NCI-H187 treated with DMSO at 0.1 percent for 48 hours (cell line): ENCODE measurements at regions not wholly inside any gene's neighbourhood (a gene's known extent, or its start where the extent isn't known, plus 50 kb on each side); places are given as distances from the start of the nearest gene placed in this dataset.

Experiments used
- DNase-seq: peaks from one replicate; lab custom pipeline; 2025; lab: John Stamatoyannopoulos, UW

DNA sequence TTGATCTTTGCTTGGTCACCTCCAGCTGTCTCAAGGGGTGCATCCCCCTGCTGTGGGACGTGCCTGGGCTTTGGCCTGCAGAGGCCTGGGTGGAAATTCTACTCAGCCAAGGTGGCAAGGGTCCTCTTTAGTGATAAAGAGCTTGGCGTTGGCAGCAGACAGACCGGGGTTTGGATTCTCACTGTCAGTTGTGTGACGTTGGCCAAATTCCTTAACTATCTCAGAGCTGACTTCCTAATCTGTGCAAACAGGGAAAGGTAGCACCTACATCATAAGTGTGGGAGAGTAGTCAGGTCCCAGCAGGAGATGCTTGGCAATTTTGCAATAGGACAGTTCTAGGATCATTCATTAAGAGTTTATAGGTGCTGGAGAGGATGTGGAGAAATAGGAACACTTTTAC is 154.3 kb upstream of the GSC start:
- no peak for DNase-seq

DNA sequence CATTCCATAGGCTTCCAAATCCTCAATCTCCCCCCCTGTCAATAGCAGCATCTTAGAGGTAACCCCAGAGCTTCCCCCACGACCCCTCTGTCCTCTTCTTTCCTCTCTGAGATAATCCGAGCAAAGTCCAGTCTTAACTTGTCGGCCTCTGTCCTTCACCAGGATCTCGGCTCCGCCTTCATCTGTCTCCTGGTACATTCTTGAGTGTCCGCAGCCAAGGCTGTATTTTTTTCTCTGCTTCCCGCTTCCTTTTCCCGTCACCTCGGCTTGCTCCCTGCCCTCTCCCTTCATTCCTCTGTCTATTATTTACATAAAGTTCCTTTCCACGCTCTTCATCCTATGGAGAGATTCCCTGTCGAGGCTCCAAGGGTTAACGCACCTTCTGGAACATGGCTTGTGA is 153.9 kb upstream of the GSC start:
- no peak for DNase-seq

DNA sequence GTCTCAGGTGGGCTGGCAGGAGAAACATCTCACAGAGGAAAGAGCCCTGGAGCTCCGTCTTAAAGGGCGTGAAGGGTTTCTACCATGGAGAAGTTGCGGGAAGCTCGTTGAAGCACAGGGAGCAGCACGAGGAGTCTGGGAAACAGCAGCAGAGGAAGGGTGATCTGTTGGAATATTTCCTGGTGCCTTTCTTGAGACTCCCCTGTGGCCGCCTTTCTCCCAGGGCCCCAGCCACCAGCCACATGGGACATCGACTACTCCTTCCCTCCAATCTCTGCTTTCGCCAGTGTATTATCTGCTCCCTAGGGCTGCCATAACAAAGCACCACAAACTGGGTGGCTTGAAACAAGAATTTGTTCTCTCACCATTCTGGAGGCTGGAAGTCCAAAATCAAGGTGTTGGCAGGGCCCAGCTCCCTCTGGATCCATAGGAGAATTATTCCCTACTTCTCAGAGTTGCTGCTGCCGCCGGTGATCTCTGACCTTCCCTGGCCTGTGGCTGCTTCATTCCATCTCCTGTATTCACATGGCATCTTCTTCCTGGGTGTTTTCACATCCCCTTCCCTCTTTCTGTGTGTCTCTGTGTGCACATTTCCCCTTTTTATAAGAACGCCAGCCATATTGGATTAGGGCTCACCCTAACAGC is 152.8 kb upstream of the GSC start:
- DNase-seq, result no peak

DNA sequence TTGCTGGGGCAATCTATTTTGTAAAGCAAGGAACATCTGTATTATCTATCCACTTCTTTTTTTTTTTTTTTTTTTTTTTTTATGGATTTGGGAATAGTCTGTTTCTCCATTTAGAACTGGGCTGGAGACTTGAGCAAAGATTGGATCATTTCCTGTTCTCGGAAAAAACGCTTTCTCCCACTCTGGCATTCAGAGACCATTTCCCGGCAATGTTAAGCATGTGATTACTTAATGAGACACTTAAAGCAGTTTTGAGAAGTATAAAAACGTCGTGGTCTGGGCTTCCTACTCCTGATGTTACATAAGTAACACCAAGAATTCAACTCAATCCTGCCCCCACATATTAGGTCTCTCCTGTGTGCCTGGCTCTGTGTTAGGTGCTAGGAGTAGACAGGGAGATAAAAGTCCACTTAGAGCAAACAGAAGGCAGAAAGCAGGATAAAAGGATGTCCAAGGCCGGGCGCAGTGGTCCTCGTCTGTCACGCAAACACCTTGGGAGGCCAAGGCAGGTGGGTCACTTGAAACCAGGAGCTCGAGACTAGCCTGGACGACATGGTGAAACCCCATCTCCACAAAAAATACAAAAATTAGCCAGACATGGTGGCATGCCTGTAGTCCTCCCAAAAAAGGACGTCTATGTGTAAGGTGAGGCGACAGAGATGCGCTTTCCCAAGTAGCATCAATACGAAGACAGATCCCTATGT is 152.1 kb upstream of the GSC start:
- DNase-seq, result no peak

DNA sequence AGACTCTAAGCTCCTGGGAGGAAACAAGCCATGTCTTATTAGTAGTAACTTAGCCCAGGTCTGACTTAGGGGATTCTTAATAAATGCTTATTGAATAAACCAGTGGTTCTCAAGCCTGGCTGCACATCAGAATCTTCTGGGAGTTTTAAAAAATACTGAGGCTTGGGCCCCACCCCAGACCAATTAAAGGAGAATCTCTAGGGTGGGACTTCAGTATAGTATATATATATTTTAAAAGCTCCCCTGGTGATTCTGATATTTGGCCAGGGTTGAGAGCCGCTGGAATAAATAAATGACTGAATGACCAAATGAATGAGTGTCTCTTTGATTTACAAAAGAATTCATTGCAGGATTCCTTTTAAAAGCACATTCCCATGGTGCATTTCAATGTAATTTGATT is 151.5 kb upstream of the GSC start:
- no peak for DNase-seq

DNA sequence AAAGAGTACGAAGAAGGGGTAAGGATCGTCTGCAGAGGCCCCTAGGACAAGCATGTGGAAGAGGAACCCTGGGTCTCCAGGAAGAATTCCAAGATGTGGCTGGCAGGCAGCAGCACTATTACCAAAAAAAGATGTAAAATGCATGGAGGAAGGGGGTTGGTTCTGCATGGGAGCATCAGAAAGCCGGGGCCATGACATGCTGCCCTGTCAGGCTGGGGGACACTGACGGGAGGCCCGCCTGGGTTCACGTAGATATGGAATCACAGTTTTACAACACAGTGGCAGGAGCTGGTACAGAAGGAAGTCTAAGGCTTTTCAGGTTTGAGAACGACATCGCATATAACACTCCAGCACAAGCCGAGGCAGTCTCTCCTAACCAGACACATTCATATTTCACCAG is 150.0 kb upstream of the GSC start:
- no peak for DNase-seq

DNA sequence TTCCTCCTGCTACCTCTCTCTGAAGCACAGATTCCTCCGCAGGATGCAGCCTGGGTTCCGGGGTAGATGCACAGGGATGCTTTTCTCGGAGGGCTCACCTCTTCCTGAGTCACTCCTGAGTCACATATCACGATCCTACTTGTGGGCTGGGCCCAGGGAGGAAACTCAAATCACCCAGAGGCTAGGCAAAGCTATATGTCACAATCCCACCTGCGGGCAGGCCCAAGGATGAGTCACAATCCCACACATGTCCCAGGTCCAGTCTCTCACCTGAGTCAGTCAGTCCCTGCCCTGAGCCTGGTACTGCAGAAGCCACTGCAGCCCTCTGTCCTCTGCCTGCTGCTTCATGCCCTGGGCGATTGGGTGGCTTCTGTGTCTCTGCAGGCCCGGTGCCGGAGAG is 149.0 kb upstream of the GSC start:
- DNase-seq, result no peak

DNA sequence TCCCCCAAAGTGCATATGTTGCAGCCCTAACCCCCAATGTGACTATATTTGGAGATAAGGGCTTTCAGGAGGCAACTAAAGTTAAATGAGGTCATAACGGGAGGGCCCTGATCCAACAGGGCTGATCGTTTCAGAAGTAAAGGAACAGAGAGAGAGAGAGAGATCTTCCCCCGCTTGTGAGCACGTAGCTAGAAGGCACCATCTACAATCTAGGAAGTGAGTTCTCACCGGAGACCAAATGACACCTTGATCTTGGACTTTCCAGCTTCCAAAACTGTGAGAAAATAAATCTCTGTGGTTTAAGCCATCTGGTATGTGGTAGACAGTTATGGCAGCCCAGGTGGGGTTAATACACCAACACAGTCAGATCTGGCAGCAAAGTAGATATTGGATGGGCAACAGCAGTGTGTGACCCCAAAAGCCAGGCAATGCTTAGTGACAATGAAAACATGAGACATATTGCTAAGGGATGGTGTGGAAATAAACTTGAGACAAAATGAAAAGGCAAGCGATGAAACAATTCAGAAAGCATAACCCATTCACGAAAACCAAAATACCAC is 147.2 kb upstream of the GSC start:
- DNase-seq, result no peak

DNA sequence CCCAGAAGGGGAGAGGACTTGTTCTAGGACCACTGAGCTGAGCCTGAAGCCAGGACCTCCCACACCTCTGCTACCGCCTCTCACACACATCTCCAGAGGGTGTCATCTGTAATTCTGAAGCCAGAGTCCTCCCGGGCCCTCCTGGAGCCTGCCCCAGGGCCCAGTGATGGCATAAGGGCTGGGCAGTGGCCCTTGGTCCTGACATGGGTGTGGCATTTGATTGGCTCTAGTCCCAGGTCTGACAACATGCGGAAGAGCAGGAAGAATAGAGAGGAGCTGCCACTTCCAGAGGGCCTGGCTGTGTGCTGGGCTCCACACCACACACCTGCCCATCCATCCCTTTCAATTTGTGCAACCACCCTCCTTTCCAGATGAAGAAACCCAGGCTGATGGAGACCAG is 144.3 kb upstream of the GSC start:
- no peak for DNase-seq

DNA sequence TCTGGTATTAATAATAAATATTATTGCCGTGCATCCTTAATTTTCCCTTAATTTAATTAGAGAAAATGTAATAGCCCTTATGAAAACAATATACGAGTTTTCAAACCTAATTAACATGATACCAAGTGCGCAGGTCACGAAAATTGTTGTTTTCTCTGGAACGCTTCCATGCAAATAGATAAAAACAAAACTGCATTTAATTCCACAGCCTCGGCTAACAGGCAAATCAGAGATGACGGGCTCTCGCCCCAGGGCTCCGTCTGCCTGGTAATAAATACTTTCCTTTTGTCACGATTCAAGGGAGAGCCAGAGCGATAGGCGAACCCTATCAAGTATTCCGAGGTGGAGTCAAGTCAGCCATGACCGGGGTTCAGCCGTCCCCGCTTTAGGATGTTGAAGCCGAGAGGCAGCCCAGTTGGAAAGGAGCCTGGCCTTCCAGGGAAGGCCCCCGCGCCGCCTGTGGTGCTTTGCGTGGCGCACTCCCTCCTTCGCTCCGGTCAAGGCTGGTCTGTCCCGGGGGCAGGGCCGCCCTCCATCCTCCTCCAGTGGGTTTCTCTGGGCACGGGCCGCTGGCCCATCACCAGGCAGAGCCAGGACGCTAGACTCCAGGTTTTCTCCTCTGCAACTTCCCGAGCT is 137.8 kb upstream of the GSC start:
- no peak for DNase-seq

DNA sequence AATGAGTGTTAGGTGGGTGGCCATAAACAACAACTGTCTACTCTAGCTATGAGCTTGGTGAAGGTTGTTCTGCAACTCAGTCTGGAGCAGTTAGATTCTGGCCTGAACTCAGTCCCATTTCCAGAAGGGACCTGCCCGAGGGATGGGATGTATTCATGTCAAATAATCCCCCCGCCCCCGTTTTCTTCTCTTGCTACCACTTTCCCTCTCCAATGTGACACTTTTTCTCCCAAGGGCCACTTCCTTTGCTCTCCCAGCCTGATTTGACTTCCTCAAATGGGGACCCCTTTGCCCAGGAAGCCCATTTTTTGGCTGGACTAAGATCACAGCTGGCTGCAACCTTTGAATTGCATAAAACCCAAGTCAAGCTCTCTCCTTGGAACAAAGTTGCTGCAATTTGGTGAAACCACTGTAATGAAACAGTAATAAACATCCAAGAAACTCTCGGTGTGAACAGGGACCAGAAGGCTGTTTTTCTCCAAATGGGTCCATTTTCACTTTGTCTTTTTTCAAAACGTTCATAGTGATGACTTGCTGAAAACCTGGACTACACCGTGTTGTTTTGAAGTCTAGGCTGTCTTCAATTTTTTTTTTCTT is 137.2 kb upstream of the GSC start:
- no peak for DNase-seq

DNA sequence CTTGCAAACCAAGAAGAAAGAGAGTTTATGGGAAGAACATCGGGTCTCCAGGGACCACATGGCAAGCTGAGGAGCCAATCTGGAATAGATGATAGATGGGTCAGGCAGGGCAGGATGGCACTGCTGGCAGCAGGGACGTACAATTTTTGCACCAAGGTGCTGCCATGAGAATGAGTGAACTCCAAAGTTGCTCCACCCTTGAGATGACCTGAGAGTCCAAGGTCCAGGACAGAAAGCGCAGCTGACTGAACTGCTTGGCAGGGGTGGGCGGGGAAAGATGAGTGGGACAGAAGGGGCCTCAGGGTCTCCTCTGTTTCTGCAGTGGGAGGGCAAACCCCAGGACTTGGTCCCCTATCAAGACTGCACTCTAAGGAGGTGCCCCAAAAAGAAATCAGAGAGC is 136.7 kb upstream of the GSC start:
- no peak for DNase-seq

DNA sequence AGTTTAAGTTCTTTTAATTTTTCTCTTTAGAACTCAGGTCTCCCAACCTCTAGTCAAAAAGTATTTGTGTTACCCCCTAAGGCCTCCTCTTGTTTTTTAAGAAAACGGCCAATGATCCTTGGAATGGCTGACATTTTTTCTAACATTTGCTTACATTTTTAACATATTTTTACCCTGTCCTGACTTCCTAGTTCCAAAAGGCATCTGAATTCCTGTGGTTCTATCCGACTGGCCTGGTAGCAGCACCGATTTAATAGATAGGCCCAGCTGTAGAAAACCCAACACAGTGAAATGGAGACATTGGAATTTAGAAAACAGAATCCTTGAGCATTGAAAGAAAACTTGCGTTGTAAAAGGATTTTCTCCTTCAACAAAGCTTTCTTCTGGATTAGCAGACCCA is 134.7 kb upstream of the GSC start:
- DNase-seq, result no peak

DNA sequence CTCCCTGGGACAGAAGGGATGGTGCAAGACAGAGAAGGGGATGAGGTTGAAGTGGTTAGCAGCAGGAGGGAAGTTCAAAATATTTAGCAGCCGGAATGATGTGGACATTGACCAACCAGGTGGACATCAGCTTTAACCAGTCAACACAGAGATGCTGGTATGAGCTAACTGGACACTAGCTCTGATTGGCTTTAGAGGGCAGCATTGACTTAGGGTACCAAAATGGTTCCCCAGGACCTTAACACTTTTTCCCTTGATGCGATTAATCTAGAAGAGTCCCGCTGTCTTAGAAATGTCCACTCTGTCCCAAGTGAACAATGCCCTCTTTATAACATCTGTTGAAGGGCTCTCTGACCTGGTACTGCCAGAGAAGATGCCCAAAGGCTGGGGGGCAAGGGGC is 134.0 kb upstream of the GSC start:
- no peak for DNase-seq

DNA sequence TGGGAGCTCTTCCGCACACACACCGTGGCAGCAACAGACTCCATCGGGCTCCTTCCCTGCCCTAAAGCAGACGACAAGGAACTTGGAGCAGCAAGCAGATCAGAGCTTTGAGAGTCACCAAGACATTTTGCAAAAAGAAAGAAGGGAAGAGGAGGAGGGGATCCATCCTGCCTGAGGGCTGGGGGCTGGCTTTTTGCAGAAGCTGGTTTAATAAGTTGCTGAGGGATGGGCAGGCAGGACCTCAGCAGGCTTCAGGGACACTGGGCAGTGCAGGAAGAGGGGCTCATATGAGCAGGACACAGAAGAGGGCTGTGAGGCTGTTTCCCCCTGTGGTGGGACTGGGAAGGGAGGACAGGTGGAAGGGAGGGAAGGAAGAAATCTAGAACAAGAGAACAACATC is 133.4 kb upstream of the GSC start:
- DNase-seq, result no peak

DNA sequence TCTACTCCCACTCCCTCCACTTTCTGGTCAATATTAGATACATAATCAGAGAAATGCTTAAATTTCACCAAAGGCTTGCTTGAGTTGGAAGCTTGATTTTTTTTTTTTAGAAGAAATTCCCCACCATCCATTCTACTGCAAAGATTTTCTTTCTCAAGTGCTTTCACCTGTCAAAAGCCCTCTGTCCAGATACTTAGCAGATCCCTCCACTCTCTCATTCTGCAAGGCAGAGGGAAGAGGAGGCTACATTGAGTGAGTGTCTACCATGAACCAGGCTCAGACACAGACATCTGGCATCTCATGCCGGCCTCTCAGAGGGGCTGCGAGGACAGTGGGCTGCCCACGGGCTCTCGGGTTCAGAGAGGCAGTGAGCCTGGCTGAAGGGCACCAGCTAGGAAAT is 127.6 kb upstream of the GSC start:
- no peak for DNase-seq

DNA sequence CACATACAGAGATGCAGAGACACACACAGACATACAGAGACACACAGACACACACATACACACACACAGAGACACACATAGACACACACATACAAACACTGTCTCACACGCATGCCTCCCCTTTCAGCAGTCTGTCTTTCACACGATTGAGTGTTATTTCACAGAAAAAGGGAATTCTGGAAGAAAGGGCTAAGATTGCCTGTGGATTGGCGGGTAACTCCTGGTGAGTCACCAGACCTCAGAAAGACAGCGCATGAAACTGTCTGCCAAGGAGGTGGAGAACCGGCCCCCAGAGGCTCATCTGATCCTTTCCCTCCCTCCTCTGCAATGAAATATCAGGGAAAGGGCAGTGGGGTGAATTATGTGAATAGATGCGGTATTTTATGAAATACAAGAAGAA is 127.2 kb upstream of the GSC start:
- DNase-seq, result no peak

DNA sequence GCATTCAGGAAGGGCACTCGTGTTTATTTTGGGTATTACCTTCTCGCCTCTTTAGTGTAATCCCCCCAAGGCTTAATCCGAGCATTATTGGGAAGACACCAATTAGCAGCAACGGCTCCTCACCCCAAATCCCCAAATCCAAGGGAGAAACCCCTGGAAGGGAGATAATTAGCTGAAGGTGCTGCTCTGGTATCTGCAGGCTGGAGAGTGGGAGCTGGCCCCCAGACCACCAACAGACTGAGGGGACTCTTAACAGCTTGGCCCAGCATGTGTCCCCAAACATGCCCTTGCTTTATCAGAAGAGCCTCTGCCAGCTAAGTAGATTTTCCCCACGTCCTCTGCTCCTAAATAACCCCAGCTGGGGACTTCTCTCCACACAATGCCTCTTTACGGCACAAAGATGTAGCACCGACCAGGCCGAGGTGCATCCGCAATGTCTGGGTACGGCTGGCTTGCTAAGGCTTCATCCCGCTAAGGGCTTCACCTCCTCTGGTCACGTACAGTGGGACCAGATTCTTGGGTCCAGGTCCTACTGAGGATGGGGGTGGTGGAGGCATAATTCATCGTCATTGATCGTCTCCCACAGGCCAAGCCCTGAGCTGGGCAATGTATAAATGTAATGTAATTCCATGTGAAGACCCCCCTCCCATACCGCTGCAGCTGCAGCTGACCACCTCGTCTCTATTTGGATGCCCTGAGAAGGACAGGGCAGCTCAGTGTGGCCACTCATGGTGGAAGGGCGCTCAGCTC is 123.7 kb upstream of the GSC start:
- no peak for DNase-seq

DNA sequence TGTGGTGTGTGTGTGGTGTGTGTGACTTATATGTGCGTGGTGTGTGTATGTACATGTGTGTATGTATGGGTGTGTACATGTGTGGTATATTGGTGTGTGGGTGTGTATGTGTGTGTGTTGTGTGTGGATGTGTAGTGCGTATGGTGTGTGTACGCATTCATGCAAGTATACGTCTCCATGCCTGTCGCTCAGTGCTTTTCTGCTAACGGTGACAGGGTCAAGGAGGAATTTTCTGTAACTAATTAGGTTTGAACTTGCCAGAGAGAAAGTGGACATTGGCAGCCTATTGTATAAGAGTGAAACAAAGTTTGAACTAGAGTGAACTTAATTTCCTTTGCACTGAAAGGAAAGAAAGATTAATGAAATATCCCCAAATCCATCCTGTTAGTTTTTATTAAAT is 120.9 kb upstream of the GSC start:
- no peak for DNase-seq

DNA sequence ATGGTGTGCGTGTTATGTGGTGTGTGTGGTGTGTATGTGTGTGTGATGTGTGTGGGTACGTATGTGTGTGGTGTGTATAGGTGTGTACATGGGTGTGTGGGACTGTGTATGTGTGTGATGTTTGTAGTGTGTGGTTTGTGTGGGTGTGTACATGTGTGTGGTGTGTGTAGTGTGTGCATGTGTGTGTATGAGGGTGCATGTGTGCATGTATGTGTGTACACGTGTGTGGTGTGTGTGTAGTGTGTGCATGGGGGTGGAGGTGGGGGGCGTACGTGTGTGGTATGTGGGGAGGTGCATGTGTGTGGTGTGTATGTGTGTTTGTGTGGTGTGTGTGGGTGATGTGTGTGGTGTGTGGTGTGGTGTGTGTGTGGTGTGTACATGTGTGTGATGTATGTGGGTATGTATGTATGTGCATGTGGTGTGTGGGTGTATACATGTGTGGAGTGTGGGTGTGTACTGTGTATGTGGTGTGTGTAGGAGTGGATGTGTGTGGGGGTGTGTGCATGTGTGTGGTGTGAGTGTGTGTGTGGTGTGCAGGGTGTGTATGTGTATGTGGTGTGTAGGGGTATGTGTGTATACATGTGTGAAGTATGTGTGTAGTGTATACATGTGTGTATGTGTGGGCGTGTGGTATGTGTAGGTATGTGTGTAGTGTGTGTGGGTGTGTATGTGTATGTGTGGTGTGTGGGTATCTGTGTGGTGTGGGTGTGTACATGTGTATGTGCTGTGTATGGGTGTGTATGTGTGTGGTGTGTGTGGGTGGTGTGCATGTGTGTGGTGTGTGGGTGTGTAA is 119.8 kb upstream of the GSC start:
- DNase-seq, result no peak

DNA sequence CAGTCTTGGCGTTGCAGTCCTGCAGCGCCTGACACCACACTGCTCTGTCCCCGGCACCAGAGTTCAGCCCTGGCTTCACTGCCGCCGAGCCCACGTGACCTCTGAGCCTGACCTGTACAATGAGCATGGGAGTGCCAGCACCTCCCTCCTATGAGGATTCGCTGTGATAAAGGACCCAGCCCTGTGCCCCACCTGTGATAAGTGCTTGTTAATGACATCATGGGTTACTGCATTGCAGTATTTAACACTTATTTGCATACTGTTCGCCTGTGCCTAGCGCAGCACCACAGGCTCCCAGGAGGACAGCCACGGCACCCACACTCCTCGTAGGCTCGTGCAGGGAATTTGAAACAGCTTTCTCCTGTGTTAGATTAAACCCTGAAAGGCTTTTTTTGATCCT is 118.2 kb upstream of the GSC start:
- peak; percentile 2 for DNase-seq

DNA sequence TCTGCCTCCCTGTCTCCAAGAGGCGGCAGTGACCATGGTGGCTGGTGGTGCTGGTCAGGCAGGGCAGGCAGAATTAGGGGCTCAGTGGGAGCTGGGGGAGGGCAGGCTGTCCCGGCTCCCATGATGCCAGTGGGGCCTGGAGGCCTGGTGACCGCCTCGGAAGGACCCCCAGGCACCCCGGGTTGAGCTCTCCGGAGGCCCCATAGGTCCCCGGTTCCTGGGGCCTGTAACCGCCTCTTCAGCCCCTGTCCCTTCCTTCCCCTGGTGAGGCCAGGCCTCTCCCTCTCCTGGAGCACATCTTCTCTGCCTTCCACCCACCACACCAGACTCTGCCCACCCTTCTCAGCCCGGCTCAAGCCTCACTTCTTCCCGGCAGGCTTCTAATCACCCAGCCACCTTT is 117.7 kb upstream of the GSC start:
- no peak for DNase-seq
